ENCODE measurements at regions not wholly inside any gene's neighbourhood (a gene's known extent, or its start where the extent isn't known, plus 50 kb on each side); places are given as distances from the start of the nearest gene placed in this dataset.

DNA sequence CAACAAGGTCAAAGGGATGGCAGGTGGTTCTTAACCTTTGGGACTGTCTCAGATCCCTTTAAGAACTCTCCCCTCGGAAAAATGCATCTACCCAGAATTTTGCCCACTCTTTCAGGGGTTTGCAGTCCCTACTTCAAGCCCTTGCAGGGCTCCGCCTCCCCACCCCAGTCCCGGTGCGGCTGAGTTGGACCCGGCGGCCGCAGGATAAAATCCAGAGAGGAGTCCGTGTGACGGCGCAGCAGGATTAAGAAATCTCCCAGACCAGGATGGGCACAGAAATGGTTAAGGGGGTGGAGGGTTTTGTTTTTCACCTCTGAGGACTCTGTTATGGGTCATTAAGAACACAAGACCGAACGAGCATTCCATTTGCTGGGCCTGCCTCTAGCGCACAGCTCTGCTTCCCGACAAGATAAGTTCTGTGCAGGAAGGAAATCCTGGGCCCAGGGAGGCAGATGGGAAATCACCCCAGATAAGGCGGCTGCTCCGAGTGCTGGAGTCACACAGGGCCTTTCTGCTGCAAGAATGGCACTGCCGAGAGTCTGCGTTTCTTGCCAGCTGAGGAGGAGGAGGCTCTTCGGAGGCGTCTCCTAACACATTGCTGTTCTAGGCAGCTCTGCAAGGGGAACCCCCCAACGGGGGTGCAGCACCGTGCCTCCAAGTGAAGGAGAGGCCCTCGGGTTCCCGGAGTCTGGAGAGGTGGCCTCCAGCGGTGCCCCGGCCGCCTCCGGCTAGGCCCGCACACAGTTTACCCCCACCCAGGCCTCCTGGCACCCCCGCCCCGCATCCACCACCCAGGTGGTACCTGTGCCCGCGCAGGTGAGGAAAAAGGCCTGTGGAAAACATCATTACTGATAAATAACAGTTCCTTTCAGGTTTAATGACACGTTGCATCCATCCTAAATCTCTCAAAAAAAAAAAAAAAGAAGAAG lies 277.6 kb downstream of the BCOR start:
- no peak overlapping the region for H3K4me3 ChIP-seq (replicated peaks in 1 of 2; ENCODE audit: low read depth in 2 of 2, low read length in 2 of 2)
- TF ChIP-seq, protein P1, sequence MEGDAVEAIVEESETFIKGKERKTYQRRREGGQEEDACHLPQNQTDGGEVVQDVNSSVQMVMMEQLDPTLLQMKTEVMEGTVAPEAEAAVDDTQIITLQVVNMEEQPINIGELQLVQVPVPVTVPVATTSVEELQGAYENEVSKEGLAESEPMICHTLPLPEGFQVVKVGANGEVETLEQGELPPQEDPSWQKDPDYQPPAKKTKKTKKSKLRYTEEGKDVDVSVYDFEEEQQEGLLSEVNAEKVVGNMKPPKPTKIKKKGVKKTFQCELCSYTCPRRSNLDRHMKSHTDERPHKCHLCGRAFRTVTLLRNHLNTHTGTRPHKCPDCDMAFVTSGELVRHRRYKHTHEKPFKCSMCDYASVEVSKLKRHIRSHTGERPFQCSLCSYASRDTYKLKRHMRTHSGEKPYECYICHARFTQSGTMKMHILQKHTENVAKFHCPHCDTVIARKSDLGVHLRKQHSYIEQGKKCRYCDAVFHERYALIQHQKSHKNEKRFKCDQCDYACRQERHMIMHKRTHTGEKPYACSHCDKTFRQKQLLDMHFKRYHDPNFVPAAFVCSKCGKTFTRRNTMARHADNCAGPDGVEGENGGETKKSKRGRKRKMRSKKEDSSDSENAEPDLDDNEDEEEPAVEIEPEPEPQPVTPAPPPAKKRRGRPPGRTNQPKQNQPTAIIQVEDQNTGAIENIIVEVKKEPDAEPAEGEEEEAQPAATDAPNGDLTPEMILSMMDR (IDR thresholded peaks at IDR 0.05; ENCODE audit: low read depth, low read length): no peak

DNA sequence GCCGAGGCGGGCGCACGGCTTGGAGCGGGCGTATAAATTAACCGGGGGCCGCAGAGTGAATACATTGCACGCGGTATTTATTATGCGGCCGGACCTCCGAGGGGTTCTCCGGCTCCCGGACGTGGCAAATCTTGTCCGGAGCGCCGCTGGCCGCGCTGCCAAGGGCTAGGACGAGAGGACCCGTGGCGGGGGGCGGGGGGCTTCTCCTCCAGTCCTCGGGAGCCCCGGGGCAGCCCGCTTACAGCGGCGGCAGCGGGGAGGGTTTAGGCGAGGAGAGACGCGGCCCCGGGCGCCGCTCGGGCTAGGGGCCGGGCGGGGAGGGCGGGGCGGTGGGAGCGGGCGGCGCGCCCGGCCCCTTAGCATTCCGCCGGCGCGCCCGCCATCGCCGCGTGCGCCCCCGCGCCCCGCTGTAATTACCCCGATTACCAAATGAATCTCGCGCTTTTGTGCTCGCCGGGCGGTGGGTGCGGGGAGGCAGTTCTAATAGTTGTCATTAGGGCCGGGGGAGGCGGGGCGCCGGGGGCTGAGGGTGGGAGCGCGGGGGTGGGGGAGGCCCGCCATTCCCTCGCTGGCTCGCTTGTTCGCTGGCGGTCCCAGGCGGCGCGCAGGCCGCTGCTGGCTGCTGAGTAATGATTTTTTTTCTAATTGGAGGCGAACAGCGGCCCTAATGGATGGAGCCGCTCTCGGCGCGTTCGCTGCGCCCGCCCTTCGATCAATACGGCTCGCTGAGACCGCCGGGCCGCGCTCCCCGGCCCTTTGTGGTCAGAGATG lies 276.6 kb downstream of the BCOR start:
- TF ChIP-seq, protein P1 (IDR thresholded peaks at IDR 0.05; ENCODE audit: low read depth, low read length): no peak
- DNase-seq (ENCODE audit: low read depth in 2 of 2): peak; percentile 17 to 35
- H3K4me3 ChIP-seq (replicated peaks in 1 of 2; ENCODE audit: low read depth in 2 of 2, low read length in 2 of 2): peak overlapping the region; percentile 8 to 32

More for the DNA sequence above, 277.6 kb downstream of the BCOR start:
- peak; percentile 9 to 64 for DNase-seq (ENCODE audit: low read depth in 2 of 2)

DNA sequence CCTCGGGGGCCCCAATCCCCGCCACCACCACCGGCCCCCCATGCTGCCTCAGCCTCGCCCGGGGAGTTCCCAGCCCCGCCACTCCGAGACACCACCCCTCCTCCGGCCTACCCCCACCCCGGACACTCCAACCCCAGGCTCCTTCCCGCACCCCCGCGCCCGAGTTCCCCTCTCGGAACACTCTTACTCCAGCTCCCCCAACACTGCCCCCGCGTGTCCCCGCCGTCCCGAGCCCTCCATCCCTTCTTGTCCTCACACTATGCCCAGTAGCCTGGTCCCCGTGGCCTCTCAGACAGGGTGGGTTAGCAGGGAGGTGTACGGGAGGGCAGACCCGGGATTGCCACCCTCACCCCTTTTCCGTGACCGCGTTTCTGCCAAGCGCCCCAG lies 276.1 kb downstream of the BCOR start:
- TF ChIP-seq, protein P1 (IDR thresholded peaks at IDR 0.05; ENCODE audit: low read depth, low read length): no peak
- no peak for DNase-seq (ENCODE audit: low read depth in 2 of 2)
- H3K4me3 ChIP-seq (replicated peaks in 1 of 2; ENCODE audit: low read depth in 2 of 2, low read length in 2 of 2): peak overlapping the region in 1 of 2 donors; percentile 32

DNA sequence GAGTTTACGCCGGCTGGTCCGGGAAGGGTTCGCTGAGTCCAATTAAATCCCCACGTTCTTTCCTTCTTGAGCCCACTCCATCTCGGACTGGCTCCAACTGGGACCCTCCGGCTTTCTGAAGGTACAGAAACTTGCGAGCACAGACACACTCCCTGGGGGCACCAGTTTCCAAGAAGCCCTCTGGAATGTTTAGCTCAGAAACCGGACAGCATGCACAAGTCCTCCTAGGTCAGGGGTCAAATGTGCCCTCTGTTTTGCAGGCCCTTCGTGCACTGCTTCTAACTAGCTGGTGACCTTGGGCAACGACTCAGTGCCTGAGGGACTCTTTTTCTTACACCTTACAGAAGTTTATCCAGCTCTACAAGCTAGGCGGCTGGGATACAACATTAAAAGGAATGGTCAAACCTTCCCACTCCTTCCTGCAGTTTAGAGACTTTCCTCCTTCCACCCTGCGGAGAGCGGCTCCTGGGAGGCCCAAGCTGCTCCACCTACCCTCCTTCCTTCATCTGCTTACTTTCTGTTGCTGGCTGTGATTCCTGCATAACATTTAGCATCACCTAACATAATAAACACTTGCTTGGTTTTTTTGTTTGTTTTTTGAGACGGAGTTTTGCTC lies 275.5 kb downstream of the BCOR start:
- no peak for DNase-seq (ENCODE audit: low read depth in 2 of 2)
- TF ChIP-seq, protein P1 (IDR thresholded peaks at IDR 0.05; ENCODE audit: low read depth, low read length): no peak
- no peak overlapping the region for H3K4me3 ChIP-seq (replicated peaks in 1 of 2; ENCODE audit: low read depth in 2 of 2, low read length in 2 of 2)

DNA sequence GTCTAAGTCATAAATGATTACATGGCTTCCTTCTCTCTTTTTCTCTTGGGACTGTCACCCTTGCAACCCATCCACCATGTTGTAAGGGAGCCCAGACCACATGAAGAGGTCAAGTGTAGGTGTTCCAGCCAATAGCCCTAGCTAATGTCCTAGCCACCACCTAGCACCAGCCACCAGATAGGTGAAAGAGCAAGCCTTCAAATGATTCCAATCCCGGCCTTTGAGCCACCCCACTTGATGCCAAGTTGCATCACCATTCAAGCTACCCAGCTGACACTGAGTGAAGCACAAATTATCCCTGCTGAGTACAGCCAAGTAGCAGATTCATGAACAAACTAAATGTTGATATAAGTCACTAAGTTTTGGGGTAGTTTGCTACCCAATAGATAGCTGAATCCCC lies 274.3 kb downstream of the BCOR start:
- no peak for DNase-seq (ENCODE audit: low read depth in 2 of 2)
- TF ChIP-seq, protein P1 (IDR thresholded peaks at IDR 0.05; ENCODE audit: low read depth, low read length): no peak
- no peak overlapping the region for H3K4me3 ChIP-seq (replicated peaks in 1 of 2; ENCODE audit: low read depth in 2 of 2, low read length in 2 of 2)

DNA sequence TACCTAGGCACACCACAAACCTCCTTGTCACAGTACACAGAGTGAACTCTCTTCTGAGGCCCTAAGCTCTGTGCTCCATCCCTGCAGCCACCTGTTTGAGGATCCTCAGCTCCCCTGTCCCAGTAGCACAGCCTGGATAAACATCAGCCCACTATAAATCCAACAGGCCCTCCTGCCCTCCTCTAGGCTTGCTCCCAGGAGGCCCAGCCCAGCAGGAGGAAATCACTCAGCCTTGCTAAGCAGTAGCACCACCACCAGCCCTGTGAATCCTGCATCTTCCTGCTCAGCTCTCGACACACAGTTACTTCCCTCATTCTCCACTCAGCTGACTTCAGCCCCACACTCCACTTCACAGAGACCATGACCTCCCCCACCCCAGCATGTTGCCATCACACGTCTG lies 273.9 kb downstream of the BCOR start:
- TF ChIP-seq, protein P1 (IDR thresholded peaks at IDR 0.05; ENCODE audit: low read depth, low read length): no peak
- no peak overlapping the region for H3K4me3 ChIP-seq (replicated peaks in 1 of 2; ENCODE audit: low read depth in 2 of 2, low read length in 2 of 2)
- DNase-seq (ENCODE audit: low read depth in 2 of 2): no peak

Data from cardiac fibroblast (primary cell).